Sigmoid colon (tissue), 4 donors: ENCODE measurements at regions not wholly inside any gene's neighbourhood (a gene's known extent, or its start where the extent isn't known, plus 50 kb on each side); places are given as distances from the start of the nearest gene placed in this dataset.

Experiments used
- EP300 ChIP-seq, 4 donors: sonication (generic); formaldehyde crosslinking; IDR thresholded peaks; one replicate each; pipeline ENCODE4 v1.6.1; 2017; ENCODE audit warnings: antibody characterized with exemption in 4 of 4
- POLR2A ChIP-seq, 2 donors: fragments of 450-650 bp; IDR thresholded peaks; one replicate each; pipeline ENCODE4 v1.6.1; 2016; ENCODE audit warnings: antibody characterized with exemption in 2 of 2, mild to moderate bottlenecking in 2 of 2, moderate library complexity in 2 of 2
- TF ChIP-seq, protein P1 (sequence below), 4 experiments: fragments of 450-650 bp in 3 of 4; fragments of 200-600 bp in 1 of 4; IDR thresholded peaks; one replicate each; pipeline ENCODE4 v1.5.1; 2016 to 2019; ENCODE audit warnings: antibody characterized with exemption in 4 of 4, mild to moderate bottlenecking in 3 of 4, moderate library complexity in 2 of 4

DNA sequence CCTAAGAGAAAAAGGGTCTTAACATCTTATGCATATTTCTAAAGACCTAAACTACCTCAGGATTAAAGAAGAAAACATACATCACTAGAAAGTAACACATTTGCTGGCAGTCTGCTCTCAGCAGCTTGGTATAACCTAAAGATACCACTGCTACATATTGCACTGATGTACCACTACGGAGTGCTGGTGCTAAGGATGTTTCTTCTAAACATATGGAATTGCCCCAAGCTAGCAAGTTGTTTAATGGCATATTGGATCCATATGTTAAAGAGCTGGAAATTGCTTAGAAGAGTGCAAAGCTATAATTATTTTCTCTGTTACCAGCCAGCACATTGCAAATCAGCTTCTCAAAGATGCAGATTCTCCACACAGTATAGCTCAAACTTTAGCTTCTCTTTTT lies 436.5 kb upstream of the GALNTL6 start:
- TF ChIP-seq, protein P1, sequence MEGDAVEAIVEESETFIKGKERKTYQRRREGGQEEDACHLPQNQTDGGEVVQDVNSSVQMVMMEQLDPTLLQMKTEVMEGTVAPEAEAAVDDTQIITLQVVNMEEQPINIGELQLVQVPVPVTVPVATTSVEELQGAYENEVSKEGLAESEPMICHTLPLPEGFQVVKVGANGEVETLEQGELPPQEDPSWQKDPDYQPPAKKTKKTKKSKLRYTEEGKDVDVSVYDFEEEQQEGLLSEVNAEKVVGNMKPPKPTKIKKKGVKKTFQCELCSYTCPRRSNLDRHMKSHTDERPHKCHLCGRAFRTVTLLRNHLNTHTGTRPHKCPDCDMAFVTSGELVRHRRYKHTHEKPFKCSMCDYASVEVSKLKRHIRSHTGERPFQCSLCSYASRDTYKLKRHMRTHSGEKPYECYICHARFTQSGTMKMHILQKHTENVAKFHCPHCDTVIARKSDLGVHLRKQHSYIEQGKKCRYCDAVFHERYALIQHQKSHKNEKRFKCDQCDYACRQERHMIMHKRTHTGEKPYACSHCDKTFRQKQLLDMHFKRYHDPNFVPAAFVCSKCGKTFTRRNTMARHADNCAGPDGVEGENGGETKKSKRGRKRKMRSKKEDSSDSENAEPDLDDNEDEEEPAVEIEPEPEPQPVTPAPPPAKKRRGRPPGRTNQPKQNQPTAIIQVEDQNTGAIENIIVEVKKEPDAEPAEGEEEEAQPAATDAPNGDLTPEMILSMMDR (IDR thresholded peaks at IDR 0.05), result no peak
- TF ChIP-seq POLR2A (IDR thresholded peaks at IDR 0.05) (no peak), EP300 (IDR thresholded peaks at IDR 0.05) (no peak)
